ENCODE measurements at regions not wholly inside any gene's neighbourhood (a gene's known extent, or its start where the extent isn't known, plus 50 kb on each side); places are given as distances from the start of the nearest gene placed in this dataset.
A peak's percentile ranks its signal among the peaks of the same experiment; 100 is the strongest.

GRCh38 chr2:185279999-185280398 is 458.6 kb upstream of the FSIP2 start:
- peak; percentile 69 for TF ChIP-seq RAD21 (IDR thresholded peaks at IDR 0.05; ENCODE audit: low read length)
- no peak for TF ChIP-seq USF2 (IDR thresholded peaks at IDR 0.05; ENCODE audit: borderline replicate concordance, low read depth, low read length)
- TF ChIP-seq CTCF (IDR thresholded peaks at IDR 0.05), result peak; percentile 67
- TF ChIP-seq, protein P1, sequence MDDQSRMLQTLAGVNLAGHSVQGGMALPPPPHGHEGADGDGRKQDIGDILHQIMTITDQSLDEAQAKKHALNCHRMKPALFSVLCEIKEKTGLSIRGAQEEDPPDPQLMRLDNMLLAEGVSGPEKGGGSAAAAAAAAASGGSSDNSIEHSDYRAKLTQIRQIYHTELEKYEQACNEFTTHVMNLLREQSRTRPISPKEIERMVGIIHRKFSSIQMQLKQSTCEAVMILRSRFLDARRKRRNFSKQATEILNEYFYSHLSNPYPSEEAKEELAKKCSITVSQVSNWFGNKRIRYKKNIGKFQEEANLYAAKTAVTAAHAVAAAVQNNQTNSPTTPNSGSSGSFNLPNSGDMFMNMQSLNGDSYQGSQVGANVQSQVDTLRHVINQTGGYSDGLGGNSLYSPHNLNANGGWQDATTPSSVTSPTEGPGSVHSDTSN (IDR thresholded peaks at IDR 0.05), result 0 out of 2 replicates have a peak, but pooled peaks have one; percentile 21
